Type B pancreatic cell (in vitro differentiated cells): ENCODE measurements at regions not wholly inside any gene's neighbourhood (a gene's known extent, or its start where the extent isn't known, plus 50 kb on each side); places are given as distances from the start of the nearest gene placed in this dataset.

Source experiments
- DNase-seq: peaks from one replicate; pipeline ENCODE4 v3.0.0; 2021; ENCODE audit warnings: mixed read lengths; ENCODE audit not compliant: unreplicated experiment; ENCODE audit errors: extremely low spot score
- H3K27ac Mint-ChIP-seq: 2 replicates; pipeline ENCODE4 v1.8.0; 2021; ENCODE audit warnings: mild to moderate bottlenecking, mixed read lengths
- H3K27me3 Mint-ChIP-seq: 2 replicates; pipeline ENCODE4 v1.8.0; 2021; ENCODE audit warnings: mixed read lengths
- H3K36me3 Mint-ChIP-seq: 2 replicates; pipeline ENCODE4 v1.8.0; 2021; ENCODE audit warnings: mixed read lengths
- H3K4me1 Mint-ChIP-seq: one replicate; pipeline ENCODE4 v1.8.0; 2021; ENCODE audit warnings: mixed read lengths; ENCODE audit not compliant: unreplicated experiment
- H3K4me3 Mint-ChIP-seq: 2 replicates; pipeline ENCODE4 v1.8.0; 2021; ENCODE audit warnings: mild to moderate bottlenecking, mixed read lengths
- H3K9me3 Mint-ChIP-seq: 2 replicates; pipeline ENCODE4 v1.8.0; 2021; ENCODE audit warnings: mixed read lengths
- CTCF ChIP-seq: fragments of 200-600 bp; sonication (generic); conservative IDR thresholded peaks from 2 replicates; pipeline ENCODE4 v1.5.0; 2021; ENCODE audit warnings: antibody characterized with exemption, mild to moderate bottlenecking

GRCh38 chr9:113694912-113695311 lies 181.2 kb upstream of the ZNF618 start:
- no peak overlapping the region for H3K4me3 Mint-ChIP-seq
- DNase-seq = no peak
- H3K9me3 Mint-ChIP-seq = no peaks in the 10 kb centered on the region
- TF ChIP-seq CTCF = no peak
- H3K36me3 Mint-ChIP-seq = no peaks in the 10 kb centered on the region
- H3K27ac Mint-ChIP-seq = no peak overlapping the region
- H3K4me1 Mint-ChIP-seq = no peaks in the 10 kb centered on the region
- peaks cover 15% of the 10 kb centered on the region for H3K27me3 Mint-ChIP-seq

- H3K4me1 Mint-ChIP-seq = no peaks in the 10 kb centered on the region
- H3K27me3 Mint-ChIP-seq = peaks cover 12% of the 10 kb centered on the region
- no peak overlapping the region for H3K4me3 Mint-ChIP-seq
- H3K36me3 Mint-ChIP-seq = no peaks in the 10 kb centered on the region
- no peak for DNase-seq
- H3K27ac Mint-ChIP-seq = no peak overlapping the region
- no peak for TF ChIP-seq CTCF
- H3K9me3 Mint-ChIP-seq = peaks cover 4% of the 10 kb centered on the region
These were observed 180.7 kb upstream of the ZNF618 start for GRCh38 chr9:113695440-113695851.

GRCh38 chr9:113695901-113696300 lies 180.2 kb upstream of the ZNF618 start:
- Mint-ChIP-seq H3K4me3 (no peak overlapping the region), H3K4me1 (no peaks in the 10 kb centered on the region), H3K9me3 (peaks cover 5% of the 10 kb centered on the region), H3K36me3 (no peaks in the 10 kb centered on the region), H3K27me3 (peaks cover 12% of the 10 kb centered on the region), H3K27ac (no peak overlapping the region)
- no peak for TF ChIP-seq CTCF
- no peak for DNase-seq

- peaks cover 5% of the 10 kb centered on the region for H3K9me3 Mint-ChIP-seq
- H3K27ac Mint-ChIP-seq = no peak overlapping the region
- H3K27me3 Mint-ChIP-seq = peaks cover 5% of the 10 kb centered on the region
- no peak for DNase-seq
- peaks cover 6% of the 10 kb centered on the region for H3K4me1 Mint-ChIP-seq
- H3K36me3 Mint-ChIP-seq = no peaks in the 10 kb centered on the region
- no peak for TF ChIP-seq CTCF
- no peak overlapping the region for H3K4me3 Mint-ChIP-seq
These were observed 174.0 kb upstream of the ZNF618 start for GRCh38 chr9:113701774-113702755.

- no peak overlapping the region for H3K4me3 Mint-ChIP-seq
- peaks cover 21% of the 10 kb centered on the region for H3K27me3 Mint-ChIP-seq
- peak overlapping the region; percentile 17 for H3K27ac Mint-ChIP-seq
- H3K9me3 Mint-ChIP-seq = peaks cover 1% of the 10 kb centered on the region
- no peak for TF ChIP-seq CTCF
- no peak for DNase-seq
- no peaks in the 10 kb centered on the region for H3K36me3 Mint-ChIP-seq
- peaks cover 6% of the 10 kb centered on the region for H3K4me1 Mint-ChIP-seq
These were observed 170.7 kb upstream of the ZNF618 start for GRCh38 chr9:113705306-113705927.
